Peyer's patch (tissue), 4 donors: ENCODE measurements at regions not wholly inside any gene's neighbourhood (a gene's known extent, or its start where the extent isn't known, plus 50 kb on each side); places are given as distances from the start of the nearest gene placed in this dataset.
A peak's percentile ranks its signal among the peaks of the same experiment; 100 is the strongest.
"Not testable (repeated sequence)": the region's sequence is repeated elsewhere in the genome, so short reads cannot be mapped to it uniquely, and the experiment has no call there.

ENCODE experiments used
- DNase-seq, 3 donors: peaks; one replicate each; pipeline ENCODE4 v3.0.0-alpha.2; 2017 to 2019
- H3K27ac ChIP-seq, 4 donors: fragments of 200-600 bp; sonication (generic); one replicate each; pipeline ENCODE4 v1.5.1; 2016 to 2019
- H3K27me3 ChIP-seq, 2 donors: fragments of 200-600 bp; sonication (generic); one replicate each; pipeline ENCODE4 v1.5.1; 2019
- H3K36me3 ChIP-seq, 3 donors: fragments of 200-600 bp; sonication (generic); one replicate each; pipeline ENCODE4 v1.5.1; 2016 to 2019
- H3K4me1 ChIP-seq, 4 donors: fragments of 200-600 bp; sonication (generic); one replicate each; pipeline ENCODE4 v1.5.1; 2016 to 2019
- H3K4me3 ChIP-seq, 4 donors: fragments of 200-600 bp; sonication (generic); 1 replicate in 3 of 4; 2 replicates in 1 of 4; pipeline ENCODE4 v1.5.1; 2016 to 2019; ENCODE audit warnings: mild to moderate bottlenecking in 1 of 4
- H3K9me3 ChIP-seq, 4 donors: fragments of 200-600 bp; sonication (generic); one replicate each; pipeline ENCODE4 v1.5.1; 2016 to 2019; ENCODE audit warnings: mild to moderate bottlenecking in 1 of 4
- CTCF ChIP-seq, 6 experiments: fragments of 450-650 bp in 4 of 6; fragments of 200-600 bp in 2 of 6; sonication (generic) in 1 of 6; IDR thresholded peaks; one replicate each; pipeline ENCODE4 v1.5.1; 2017 to 2019; ENCODE audit warnings: antibody characterized with exemption in 6 of 6, mild to moderate bottlenecking in 3 of 6, moderate library complexity in 1 of 6
- POLR2A ChIP-seq, 2 donors: fragments of 450-650 bp; IDR thresholded peaks; one replicate each; pipeline ENCODE4 v1.5.1; 2017; ENCODE audit warnings: antibody characterized with exemption in 2 of 2, mild to moderate bottlenecking in 2 of 2, moderate library complexity in 2 of 2

GRCh38 chr4:3612934-3613333, 80.7 kb upstream of the LRPAP1 start:
- Histone ChIP-seq H3K36me3 (no peaks in the 10 kb centered on the region), H3K27ac (no peak overlapping the region), H3K4me3 (no peak overlapping the region), H3K4me1 (no peaks in the 10 kb centered on the region), H3K27me3 (no peaks in the 10 kb centered on the region), H3K9me3 (no peaks in the 10 kb centered on the region)
- peak in 1 of 3 donors; percentile 11 for DNase-seq
- no peak for TF ChIP-seq CTCF (IDR thresholded peaks at IDR 0.05)
- no peak for TF ChIP-seq POLR2A (IDR thresholded peaks at IDR 0.05)

GRCh38 chr4:3612281-3612680, 80.1 kb upstream of the LRPAP1 start:
- DNase-seq = peak in 1 of 3 donors; percentile 27
- H3K27ac ChIP-seq = no peak overlapping the region
- TF ChIP-seq CTCF (IDR thresholded peaks at IDR 0.05) (no peak), POLR2A (IDR thresholded peaks at IDR 0.05) (no peak)
- H3K4me3 ChIP-seq = no peak overlapping the region
- no peaks in the 10 kb centered on the region for H3K9me3 ChIP-seq
- H3K27me3 ChIP-seq = no peaks in the 10 kb centered on the region
- H3K36me3 ChIP-seq = no peaks in the 10 kb centered on the region
- H3K4me1 ChIP-seq = no peaks in the 10 kb centered on the region

GRCh38 chr4:3611778-3612177, 79.6 kb upstream of the LRPAP1 start:
- H3K27ac ChIP-seq = no peak overlapping the region
- peak in 1 of 3 donors; percentile 20 for DNase-seq
- no peak overlapping the region for H3K4me3 ChIP-seq
- H3K36me3 ChIP-seq = no peaks in the 10 kb centered on the region
- no peaks in the 10 kb centered on the region for H3K4me1 ChIP-seq
- H3K27me3 ChIP-seq = no peaks in the 10 kb centered on the region
- TF ChIP-seq CTCF (IDR thresholded peaks at IDR 0.05) = no peak
- TF ChIP-seq POLR2A (IDR thresholded peaks at IDR 0.05) = no peak
- H3K9me3 ChIP-seq = no peaks in the 10 kb centered on the region

- not testable (repeated sequence) for H3K4me1 ChIP-seq, H3K27ac ChIP-seq, H3K4me3 ChIP-seq, H3K27me3 ChIP-seq, DNase-seq, H3K36me3 ChIP-seq, H3K9me3 ChIP-seq
Observed at GRCh38 chr4:3610851-3611250, 78.6 kb upstream of the LRPAP1 start.

- H3K4me1 ChIP-seq, H3K9me3 ChIP-seq, H3K27me3 ChIP-seq, H3K4me3 ChIP-seq, H3K36me3 ChIP-seq, H3K27ac ChIP-seq, DNase-seq: not testable (repeated sequence)
Observed at GRCh38 chr4:3609905-3610304, 77.7 kb upstream of the LRPAP1 start.

GRCh38 chr4:3607690-3608552, 75.7 kb upstream of the LRPAP1 start:
- DNase-seq = peak in 1 of 3 donors; percentile 35

GRCh38 chr4:3606850-3607249, 74.6 kb upstream of the LRPAP1 start:
- not testable (repeated sequence) for H3K27me3 ChIP-seq, H3K27ac ChIP-seq, H3K9me3 ChIP-seq, H3K4me3 ChIP-seq, H3K4me1 ChIP-seq, H3K36me3 ChIP-seq
- DNase-seq = peak in 1 of 3 donors; percentile 15

More at GRCh38 chr4:3607690-3608552, 75.7 kb upstream of the LRPAP1 start:
- no peaks in the 10 kb centered on the region for H3K4me1 ChIP-seq
- no peaks in the 10 kb centered on the region for H3K36me3 ChIP-seq
- no peaks in the 10 kb centered on the region for H3K27me3 ChIP-seq
- no peak overlapping the region for H3K27ac ChIP-seq
- H3K9me3 ChIP-seq = no peaks in the 10 kb centered on the region
- H3K4me3 ChIP-seq = no peak overlapping the region
- TF ChIP-seq POLR2A (IDR thresholded peaks at IDR 0.05) = no peak
- TF ChIP-seq CTCF (IDR thresholded peaks at IDR 0.05) = no peak

- H3K27ac ChIP-seq, H3K36me3 ChIP-seq, DNase-seq, H3K27me3 ChIP-seq, H3K4me1 ChIP-seq, H3K9me3 ChIP-seq, H3K4me3 ChIP-seq: not testable (repeated sequence)
Observed at GRCh38 chr4:3606271-3606670, 74.0 kb upstream of the LRPAP1 start.
